ENCODE measurements at regions not wholly inside any gene's neighbourhood (a gene's known extent, or its start where the extent isn't known, plus 50 kb on each side); places are given as distances from the start of the nearest gene placed in this dataset.

- TF ChIP-seq CREB1 (IDR thresholded peaks at IDR 0.05; ENCODE audit: low read depth) (no peak), FOXM1 (IDR thresholded peaks at IDR 0.05; ENCODE audit: borderline replicate concordance, low read depth) (no peak), EGR1 (IDR thresholded peaks at IDR 0.05) (no peak), ZBTB7A (IDR thresholded peaks at IDR 0.05; ENCODE audit: low read depth) (no peak), CEBPB (IDR thresholded peaks at IDR 0.05) (no peak), USF1 (IDR thresholded peaks at IDR 0.05) (no peak), NFIC (IDR thresholded peaks at IDR 0.05) (no peak), YY1 (IDR thresholded peaks at IDR 0.05; ENCODE audit: low read depth) (no peak), RAD21 (IDR thresholded peaks at IDR 0.05; ENCODE audit: low read depth) (no peak), TCF12 (IDR thresholded peaks at IDR 0.05; ENCODE audit: low read depth) (no peak), TEAD4 (IDR thresholded peaks at IDR 0.05) (no peak), TAF1 (IDR thresholded peaks at IDR 0.05; ENCODE audit: low read depth) (no peak)
- TF ChIP-seq, protein P1, sequence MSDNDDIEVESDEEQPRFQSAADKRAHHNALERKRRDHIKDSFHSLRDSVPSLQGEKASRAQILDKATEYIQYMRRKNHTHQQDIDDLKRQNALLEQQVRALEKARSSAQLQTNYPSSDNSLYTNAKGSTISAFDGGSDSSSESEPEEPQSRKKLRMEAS (IDR thresholded peaks at IDR 0.05) = no peak
These were observed 210.5 kb upstream of the TLE3 start for GRCh38 chr15:70308011-70308734.

DNA sequence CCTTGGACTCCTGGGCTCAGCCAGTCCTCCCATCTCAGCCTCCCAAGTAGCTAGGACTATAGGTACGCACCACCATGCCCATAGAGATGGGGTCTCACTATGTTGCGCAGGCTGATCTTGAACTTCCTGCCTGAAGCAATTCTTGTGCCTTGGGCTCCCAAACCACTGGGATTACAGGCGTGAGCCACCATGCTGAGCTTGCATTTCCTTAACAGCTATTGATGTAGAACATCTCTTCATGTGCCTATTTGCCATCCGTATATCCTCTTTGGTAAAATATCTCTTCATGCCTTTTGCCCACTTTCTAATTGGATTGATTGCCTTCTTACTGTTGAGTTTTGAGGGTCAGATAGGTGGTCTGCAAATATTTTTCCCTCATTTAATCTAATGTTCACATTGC lies 208.9 kb upstream of the TLE3 start:
- TF ChIP-seq, protein P1 (IDR thresholded peaks at IDR 0.05) = no peak
- no peak for TF ChIP-seq TAF1 (IDR thresholded peaks at IDR 0.05; ENCODE audit: low read depth)
- no peak for TF ChIP-seq REST (IDR thresholded peaks at IDR 0.05; ENCODE audit: low read depth)
- no peak for TF ChIP-seq EGR1 (IDR thresholded peaks at IDR 0.05)
- no peak for TF ChIP-seq CEBPB (IDR thresholded peaks at IDR 0.05)
- no peak for TF ChIP-seq USF1 (IDR thresholded peaks at IDR 0.05)

DNA sequence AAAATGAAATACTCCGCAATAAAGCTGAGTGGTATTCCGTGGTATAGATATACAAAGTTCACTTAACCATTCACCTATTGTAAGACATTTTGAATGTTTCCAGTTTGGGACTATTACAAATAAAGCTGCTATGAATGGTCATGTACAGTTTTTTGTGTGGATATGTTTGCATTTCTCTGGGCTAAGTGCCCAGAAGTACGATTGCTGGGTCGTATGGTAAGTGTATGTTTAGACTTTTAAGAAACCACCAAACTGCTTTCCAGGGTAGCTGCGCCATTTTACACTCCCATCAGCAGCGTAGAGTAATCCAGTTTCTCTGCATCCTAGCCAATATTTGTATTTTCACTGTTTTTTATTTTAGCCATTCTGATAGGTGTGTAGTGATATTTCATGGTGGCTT lies 208.4 kb upstream of the TLE3 start:
- TF ChIP-seq CEBPB (IDR thresholded peaks at IDR 0.05) = no peak
- no peak for TF ChIP-seq YY1 (IDR thresholded peaks at IDR 0.05; ENCODE audit: low read depth)
- TF ChIP-seq TCF12 (IDR thresholded peaks at IDR 0.05; ENCODE audit: low read depth) = no peak
- no peak for TF ChIP-seq EGR1 (IDR thresholded peaks at IDR 0.05)
- TF ChIP-seq ZBTB7A (IDR thresholded peaks at IDR 0.05; ENCODE audit: low read depth) = no peak
- no peak for TF ChIP-seq REST (IDR thresholded peaks at IDR 0.05; ENCODE audit: low read depth)
- TF ChIP-seq USF1 (IDR thresholded peaks at IDR 0.05) = no peak
- no peak for TF ChIP-seq EP300 (IDR thresholded peaks at IDR 0.05; ENCODE audit: borderline replicate concordance)
- TF ChIP-seq TAF1 (IDR thresholded peaks at IDR 0.05; ENCODE audit: low read depth) = no peak

DNA sequence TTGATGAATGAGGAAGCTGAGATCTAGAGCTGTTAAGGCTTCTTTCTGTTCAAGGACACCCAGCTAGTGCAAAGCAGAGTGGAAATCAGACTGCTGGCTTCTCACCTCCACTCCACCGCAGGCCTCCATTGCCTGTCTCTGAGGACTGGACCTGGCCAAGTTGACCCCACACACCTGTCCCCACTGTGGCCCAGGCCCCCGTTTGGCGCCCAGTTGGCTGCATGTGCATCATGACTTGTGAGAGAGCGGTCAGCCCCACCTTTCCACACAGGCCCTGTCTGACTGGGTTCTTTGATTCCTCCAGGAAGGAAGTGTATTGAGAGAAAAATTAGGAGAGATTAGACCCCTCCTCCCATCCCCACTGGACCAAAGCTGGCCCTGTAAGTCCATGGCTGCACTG lies 206.3 kb upstream of the TLE3 start:
- TF ChIP-seq ZBTB7A (IDR thresholded peaks at IDR 0.05; ENCODE audit: low read depth) = no peak
- TF ChIP-seq TAF1 (IDR thresholded peaks at IDR 0.05; ENCODE audit: low read depth) = no peak
- no peak for TF ChIP-seq YY1 (IDR thresholded peaks at IDR 0.05; ENCODE audit: low read depth)

DNA sequence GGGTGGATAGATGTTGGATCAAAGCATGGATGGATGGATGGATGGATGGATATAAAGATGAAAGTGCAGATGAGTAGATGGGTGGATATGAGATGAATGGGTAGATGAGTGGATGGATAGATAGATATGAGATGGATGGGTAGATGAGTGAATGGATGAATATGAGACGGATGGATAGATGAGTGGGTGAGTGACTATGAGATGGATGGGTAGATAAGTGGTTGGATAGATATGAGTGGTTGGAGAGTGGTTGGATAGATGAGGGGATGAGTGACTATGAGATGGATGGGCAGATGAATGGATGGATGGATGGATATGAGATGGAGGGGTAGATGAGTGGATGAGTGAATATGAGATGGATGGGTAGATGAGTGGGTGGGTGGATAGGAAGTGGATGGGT lies 204.6 kb upstream of the TLE3 start:
- TF ChIP-seq RAD21 (IDR thresholded peaks at IDR 0.05; ENCODE audit: low read depth) = no peak
- no peak for TF ChIP-seq TEAD4 (IDR thresholded peaks at IDR 0.05)
- no peak for TF ChIP-seq EP300 (IDR thresholded peaks at IDR 0.05; ENCODE audit: borderline replicate concordance)
- TF ChIP-seq TAF1 (IDR thresholded peaks at IDR 0.05; ENCODE audit: low read depth) = no peak
- TF ChIP-seq ZBTB7A (IDR thresholded peaks at IDR 0.05; ENCODE audit: low read depth) = no peak
- TF ChIP-seq YY1 (IDR thresholded peaks at IDR 0.05; ENCODE audit: low read depth) = no peak
- no peak for TF ChIP-seq TCF12 (IDR thresholded peaks at IDR 0.05; ENCODE audit: low read depth)
- TF ChIP-seq NFIC (IDR thresholded peaks at IDR 0.05) = no peak
- no peak for TF ChIP-seq REST (IDR thresholded peaks at IDR 0.05; ENCODE audit: low read depth)
- TF ChIP-seq FOXM1 (IDR thresholded peaks at IDR 0.05; ENCODE audit: borderline replicate concordance, low read depth) = no peak
- TF ChIP-seq USF1 (IDR thresholded peaks at IDR 0.05) = no peak
- no peak for TF ChIP-seq EGR1 (IDR thresholded peaks at IDR 0.05)

Data from Ishikawa (cell line).